GM19455 (cell line): ENCODE measurements at regions not wholly inside any gene's neighbourhood (a gene's known extent, or its start where the extent isn't known, plus 50 kb on each side); places are given as distances from the start of the nearest gene placed in this dataset.

Source experiments
- ATAC-seq: cut with Tn5 transposase; IDR thresholded peaks from one replicate; pipeline ENCODE4 v1.9.1; 2021; ENCODE audit not compliant: unreplicated experiment

DNA sequence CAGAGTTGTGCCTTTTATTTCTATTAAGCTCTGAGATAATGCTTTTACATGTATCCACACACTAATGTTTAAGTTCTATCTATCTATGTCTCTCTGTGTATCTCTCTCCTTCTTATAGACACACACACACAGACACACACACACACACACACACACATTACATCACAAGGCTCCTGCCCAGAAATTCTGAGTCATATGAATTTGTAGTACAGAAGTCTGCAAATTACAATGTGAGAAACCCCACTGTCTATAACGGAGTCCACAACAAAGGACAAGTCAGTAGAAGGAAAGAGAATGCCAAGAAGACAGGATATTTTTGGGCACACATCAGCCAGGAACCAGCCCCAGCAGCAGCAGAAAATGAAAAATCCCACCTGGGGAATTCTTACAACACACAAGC is 142.4 kb downstream of the EN1 start:
- no peak for ATAC-seq

DNA sequence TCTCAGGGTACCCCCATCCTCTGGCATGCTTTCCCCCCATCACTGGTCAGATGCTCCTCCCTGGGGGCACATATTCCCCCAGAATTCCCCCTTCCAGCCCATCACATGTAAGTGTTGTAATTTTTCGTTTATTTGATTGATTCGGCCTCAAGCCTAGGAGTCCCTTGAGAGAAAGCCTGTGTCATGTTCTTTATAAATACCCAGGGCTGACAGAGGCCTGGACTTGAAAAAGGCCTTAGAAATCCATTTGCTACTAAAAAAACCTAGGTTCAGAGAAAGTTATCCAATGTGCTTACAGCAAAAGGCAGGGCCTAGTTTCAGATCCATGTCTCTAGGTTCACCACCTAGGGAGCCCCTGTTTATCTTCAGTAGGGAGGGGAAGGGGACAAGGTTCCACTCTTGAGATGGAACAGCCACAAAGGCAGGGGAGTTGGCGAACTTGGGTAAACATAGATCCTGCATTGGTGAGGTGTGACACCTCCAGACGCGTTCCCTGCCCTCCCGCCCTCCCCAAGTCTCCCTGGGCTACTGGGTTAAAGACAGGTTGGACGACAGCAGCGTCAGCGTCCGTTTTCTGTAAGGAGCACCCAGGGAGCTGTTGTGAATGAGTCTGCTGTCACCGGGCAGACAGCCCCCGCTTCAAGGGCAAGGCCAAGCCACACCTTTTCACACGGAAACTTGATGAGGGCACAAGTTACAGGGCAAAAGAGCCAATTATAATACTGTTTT is 147.8 kb downstream of the EN1 start:
- no peak for ATAC-seq

DNA sequence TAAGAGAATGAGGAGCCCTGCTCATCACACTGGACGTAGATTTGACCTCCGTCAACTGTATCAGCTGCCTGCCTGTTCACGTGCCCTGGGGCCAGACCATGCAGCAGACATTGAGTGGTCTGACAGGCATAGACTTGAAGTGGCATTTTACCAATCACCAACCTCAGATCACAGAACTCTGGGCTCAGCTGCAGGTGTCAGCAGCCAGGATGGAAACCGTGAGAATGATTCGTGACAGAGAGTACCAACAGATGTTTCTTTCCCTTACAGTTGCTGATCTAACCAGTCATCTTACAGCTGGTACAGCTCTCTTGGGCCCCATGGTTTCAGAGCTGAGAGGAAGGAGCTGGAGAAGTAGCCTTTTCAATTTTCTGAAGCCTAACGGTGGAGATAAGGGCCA is 148.9 kb downstream of the EN1 start:
- ATAC-seq, result no peak

DNA sequence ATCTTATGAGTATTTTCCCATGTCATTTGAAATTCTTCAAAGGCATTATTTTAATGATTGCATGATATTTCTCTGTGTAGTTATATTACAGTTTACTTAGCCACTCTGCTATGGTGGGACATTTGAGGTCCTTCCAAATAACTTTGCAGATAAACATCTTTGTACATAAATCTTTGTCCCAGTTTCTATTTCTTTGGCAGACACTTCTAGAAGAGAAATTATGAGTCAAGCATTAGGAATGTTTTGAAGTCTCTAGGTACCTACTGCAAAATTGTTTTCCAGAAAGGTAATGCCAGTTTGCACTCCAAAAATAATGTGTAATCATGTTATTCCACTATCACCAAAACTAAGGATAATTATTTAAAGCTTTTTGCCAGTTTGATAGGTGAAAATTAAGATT is 149.7 kb downstream of the EN1 start:
- no peak for ATAC-seq

DNA sequence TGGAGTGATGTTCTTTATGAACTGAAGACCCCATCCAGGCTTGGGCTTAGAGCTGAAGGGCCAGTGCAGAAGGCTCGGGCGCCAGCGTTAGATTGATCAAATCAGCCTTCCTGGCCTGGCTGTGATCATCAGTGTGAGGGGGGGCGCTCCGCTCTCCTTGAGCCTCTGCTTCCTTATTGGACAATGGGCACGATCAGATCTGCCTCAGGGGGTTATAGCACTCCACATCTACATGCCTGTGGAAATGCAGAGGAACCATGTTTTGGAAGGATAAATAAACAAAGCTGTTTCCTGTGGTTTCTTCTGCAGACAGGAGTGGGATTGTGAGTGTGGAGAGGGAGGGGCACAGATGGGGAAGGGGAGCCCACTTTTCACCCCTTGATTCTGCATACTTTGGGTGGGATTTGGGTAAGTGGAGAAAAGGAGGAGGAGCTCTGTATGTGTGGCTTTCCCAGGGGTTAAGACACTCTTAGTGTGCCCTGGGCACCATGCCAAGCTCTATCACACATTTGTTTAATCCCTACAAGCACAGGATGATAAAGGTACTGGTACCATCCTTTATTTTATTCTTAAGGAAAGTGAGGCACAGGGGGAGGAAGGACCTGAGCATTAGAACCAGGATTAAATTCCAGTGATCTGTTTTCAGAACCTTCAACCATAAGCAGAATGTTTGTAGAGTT is 150.5 kb downstream of the EN1 start:
- no peak for ATAC-seq

DNA sequence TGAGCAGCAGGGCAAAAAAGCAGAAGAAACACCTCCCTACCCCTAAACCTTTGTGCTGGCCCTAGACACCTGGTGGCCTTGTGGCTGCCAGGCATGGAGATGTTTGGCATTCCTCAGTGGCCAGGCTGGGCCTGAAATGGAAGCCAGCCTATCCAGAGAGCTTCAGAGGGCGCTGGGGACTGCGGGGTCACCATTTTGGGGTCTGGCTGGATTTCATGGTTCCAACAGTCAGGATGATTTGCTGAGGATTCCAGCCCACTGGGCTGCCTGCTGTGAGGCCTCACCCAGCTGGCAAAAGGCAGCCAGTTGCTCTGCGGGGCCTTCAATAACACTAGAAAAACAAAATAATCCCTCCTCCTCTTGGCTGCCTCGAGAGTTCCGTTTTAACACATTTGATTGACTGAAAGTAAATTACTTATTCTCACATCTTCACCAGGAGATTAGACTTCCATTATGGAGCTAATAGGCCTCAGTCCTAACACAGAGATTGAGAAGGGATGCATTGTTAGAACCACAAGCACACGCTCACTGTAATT is 154.1 kb downstream of the EN1 start:
- ATAC-seq, result no peak

DNA sequence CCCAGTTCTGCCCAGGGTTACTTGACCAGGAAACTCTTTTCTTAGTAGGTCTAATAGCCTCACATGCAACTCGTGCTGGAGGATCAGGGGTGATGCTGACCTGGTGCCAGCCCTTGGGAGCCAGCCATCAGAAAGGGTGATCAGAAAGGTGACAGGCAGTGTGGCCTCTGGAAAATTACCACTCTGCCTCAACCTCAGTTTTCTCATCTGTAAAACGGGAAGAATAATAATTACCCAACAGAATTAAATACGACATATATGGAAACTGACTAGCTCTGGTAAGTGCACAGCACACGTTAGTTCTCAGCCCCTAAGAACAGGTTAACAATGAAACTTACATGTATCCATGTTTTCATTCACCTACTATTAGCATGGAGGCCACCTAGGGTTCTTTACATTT is 157.6 kb downstream of the EN1 start:
- ATAC-seq, result no peak

DNA sequence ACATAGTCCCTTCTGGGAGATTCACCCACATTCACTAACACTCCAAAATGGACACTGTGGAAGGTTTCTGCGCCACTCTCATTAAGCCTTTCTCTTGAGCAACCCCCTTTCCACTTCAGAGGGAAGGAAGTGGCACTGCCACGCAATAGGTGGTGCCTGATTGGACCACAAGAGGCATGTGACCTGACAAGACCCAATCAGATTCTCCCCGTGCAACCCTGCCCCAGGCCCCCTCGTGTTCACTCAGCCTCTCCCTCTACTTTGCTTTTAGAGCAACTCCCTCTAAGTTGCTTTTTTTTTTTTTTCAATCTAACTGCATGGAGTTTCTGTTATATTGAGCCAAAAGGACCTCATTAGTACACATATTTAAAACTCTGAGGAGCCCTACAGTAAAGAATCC is 158.0 kb downstream of the EN1 start:
- no peak for ATAC-seq

DNA sequence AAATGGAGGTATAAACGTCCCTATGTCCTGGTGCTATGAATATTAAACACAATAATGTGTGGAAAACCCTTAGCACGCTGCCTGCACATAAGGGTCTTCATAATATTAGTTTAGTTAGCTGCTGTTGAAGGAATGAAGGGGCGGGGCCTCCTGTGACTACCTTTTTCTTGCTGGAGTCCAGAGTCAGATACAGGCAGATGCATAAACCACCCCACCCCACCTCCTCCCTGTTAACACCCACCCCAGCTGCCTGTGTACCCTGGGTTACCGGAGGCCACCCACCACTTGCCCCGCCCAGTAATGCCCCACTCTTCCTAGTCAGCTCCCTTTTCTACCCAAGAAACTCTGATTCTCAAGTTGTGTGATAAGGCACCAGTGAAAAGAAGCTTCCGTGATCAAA is 158.4 kb downstream of the EN1 start:
- no peak for ATAC-seq

DNA sequence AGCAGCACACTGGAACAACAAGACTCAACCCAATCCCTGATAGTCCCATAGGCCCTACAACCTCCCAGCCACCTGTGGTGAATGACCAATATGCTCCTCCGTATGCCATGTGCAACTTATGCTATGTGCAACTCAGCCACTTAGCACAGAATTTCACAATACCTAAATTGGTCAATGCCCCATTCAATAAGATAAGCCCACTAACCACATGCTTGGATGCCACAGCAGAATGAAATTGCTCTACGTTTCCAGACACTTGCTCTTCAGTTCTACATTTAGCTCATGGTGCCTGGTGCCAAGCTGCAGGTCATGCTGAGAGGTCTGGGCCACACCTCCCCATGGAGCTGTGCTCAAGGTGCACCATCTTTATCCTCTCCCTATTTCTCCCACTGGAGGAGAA is 159.8 kb downstream of the EN1 start:
- ATAC-seq, result no peak

DNA sequence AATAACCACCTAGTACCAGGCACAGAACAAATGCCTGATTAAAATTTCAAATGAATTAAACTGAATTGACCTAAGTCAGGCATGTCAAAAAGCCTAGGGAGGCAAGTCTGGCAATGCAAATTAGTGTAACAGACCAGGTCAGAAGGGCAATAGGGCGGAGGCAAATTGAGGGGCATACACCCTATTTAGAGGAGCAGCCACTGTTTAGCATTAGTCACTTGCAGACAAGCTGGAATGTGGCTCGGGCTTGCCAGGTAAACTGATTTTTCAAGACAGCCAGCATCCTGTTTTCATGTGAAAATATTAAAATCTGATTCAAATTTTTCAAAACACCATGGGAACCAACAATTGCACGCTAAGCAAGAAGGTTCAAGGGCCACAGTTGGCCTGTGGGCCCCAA is 160.3 kb downstream of the EN1 start:
- no peak for ATAC-seq

DNA sequence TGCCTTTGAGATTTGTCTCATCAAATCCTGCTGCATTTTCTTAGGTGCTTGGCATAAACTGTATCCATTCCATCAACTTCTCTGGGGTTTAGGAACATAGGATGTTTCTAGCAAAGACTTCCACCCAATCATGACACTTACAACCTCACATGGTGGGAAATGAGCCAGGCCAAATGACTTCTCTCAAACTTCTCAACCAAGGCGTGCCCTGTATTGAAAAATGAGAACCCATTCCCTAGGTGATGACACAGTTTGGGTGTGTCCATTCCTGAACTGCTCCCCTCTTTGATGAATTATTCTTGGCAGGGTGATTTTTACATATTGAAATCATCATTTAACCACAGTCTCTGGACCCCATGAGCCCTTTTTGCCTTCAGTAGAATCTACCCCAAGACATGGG is 161.1 kb downstream of the EN1 start:
- ATAC-seq, result no peak

DNA sequence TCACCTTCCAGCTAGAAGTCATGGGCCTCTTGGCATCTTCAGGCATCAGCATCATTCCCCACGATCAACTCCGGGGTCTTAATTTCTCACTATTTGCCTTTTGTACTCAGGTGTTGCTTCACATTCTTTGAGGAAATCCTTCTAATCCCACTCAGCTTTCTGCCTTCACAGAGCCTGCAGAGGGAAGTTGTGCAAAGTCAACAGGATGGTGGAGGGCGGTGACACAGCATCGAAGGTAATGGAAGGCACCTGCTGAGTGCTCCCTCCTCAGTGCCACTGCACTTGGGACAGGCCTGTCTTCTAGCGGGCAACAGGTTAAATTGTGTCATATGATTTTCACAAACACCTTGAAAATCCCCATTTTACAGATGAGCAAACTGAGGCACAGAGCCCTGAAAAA is 164.0 kb downstream of the EN1 start:
- no peak for ATAC-seq

DNA sequence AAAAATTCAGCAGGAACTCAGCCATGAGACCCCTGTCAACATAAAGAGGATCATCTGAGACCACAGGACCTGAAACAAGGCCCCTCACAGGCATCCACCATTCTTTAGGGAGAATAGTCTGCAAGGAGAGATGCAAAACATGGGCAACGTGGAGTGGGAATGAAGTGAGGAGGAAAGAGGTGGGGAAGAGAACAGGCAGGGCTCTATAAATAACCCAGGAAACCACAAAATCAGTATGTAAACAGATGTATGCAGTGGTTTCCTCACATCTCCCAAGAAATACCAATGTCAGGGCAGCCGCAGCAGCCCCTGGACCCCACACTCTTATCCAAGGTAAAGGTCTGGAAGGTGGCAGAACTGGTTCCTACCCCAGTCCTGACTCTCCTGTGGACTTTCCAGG is 168.5 kb downstream of the EN1 start:
- no peak for ATAC-seq

DNA sequence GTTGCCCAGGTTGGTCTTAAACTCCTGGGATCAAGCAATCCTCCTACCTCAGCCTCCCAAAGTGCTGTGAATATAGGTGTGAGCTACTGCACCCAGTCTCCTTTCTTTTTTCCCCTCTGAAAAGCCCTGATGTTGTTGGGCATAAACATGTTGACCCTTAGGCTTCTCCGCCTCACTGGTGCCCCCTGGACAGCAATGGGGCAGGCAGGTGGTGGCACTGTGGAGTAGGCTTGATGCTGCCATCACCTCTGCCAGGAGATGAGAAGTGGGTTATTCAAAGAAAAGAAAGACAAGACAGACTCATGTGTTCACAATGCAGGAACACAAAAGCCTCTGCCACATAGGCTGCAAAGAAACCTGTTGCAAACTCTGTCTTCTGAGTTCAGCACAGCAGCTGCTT is 169.9 kb downstream of the EN1 start:
- ATAC-seq, result no peak

DNA sequence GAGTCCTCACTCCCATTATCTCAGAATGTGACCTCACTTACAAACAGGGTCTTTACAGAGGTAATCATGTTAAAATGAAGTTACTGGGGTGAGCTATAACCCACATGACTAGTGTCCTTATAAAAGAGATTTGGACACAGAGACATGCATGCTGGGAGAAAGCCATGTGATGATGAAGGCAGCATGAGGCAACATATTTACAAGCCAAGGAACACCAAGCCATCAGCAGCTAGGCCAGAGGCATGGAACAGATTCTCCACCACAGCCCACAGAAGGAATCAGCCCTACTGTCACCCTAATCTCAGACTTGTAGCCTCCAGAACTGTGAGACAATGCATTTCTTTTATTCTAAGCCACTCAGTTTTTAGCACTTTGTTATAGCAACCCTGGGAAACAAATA is 171.9 kb downstream of the EN1 start:
- ATAC-seq, result no peak

DNA sequence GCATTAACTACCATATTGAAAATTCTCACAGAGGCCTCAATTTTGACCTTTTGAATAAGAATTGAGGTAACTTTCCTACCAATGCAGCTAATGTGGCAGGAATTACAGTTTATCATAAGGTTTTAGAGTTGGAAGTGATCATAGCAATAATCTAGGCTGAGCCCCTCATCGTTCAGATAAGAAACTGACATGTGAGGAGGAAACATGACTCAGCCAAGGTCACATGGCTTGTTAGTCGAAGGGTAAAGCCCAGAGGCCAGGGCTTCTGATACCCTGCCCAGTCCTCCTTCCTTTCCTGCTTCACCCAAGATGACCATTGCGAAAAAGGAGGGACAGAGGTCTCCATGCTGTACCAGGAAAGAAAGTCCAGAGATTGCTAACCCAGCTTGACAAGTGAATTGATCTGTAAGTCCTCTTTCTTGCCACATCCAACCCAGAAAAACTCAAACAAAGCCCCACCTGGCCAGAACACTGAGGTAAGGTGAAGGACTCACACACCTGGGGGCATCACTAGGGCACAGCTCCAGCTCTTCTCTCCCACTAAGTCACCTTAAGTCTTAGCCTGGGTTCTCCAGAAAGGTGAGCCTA is 174.8 kb downstream of the EN1 start:
- no peak for ATAC-seq

DNA sequence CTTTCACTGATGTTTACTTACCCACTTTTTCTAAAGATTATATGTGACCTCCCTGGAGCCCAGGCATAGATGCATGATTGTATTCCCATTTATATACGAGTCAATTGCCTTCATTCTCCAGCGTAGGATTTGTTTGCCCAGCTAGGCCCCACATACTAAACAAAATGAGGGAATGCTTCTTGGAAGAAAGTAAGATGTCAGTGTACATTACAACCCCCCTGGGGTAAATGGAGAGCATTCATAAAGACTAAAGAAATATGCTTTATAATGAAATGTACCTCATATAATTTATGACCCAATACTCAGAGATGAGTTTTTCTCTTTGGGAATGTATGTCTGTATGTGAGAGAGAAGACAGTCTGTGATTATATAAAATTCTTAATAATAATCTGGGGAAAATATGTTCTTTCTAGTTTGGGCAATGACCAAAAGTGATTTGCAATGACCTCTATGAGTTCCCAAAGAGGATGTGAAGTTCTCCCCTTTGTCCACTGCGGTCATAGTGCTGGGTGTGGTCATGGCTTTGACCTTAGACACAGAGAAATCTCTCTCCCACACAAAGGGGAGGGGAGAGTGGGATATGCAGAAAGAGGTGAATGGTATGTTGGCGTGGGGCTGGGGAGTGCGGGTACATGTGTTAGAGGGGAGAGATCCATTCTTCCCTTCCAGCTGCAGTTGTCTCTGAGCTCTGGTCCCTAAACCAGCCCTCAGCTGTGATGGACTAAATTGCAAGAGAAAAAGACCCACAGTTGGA is 175.6 kb downstream of the EN1 start:
- ATAC-seq, result no peak

DNA sequence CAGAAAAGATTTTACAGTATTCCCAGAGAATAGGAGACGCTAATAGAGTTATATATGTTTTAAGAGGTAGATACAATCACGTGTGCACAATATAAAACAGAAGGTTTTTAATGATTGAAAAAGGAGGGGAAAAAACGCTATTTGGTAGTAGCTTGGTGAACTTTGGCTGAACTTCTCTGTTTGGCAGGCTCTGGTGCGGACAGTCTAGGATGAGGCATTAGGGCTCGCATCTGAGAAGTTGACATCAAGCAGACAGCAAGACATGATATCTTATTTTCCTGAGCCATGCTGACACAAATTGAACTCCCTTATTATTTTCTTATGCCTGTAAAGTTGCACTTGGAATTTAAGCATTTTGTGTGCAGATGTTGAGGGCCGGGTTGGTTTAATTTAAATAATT is 176.6 kb downstream of the EN1 start:
- ATAC-seq, result no peak

DNA sequence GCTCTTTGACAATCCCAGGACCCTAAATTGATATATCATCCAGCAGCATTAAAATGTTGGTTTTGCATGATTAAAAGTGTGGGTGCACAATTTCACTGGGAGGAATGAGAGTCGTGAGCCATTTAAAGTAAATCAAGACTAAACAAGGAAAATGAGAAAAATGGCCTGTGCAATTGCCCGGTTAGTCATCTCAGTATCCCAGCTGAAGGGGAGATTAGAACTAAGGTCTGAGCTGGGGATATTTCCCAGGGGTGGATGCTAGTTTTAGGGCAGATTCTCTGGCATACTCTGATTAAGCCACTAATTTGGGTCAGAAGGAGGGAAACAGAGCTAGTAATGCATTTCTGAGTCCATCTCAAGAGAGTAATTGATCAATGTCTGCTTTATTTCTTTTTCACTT is 177.2 kb downstream of the EN1 start:
- ATAC-seq, result no peak

DNA sequence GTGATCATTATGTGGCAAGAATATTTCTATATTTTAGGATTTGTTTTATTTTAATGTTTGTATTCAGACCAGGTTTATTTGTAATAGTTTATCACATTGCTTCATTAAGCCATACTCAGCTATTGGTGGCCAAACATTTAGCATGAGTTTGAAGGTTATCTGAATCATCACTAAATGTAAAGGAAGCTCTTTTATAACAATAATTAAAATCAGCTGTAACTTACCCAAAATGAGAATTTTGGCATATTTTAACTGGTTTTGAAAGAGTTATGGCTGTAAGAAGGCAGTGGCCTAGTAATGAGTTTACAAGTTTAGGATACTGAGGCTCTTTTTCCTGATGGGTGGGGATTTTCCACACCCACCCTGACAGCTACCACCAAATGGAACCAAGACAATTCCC is 177.8 kb downstream of the EN1 start:
- no peak for ATAC-seq
